HG03095 (cell line): ENCODE measurements at regions not wholly inside any gene's neighbourhood (a gene's known extent, or its start where the extent isn't known, plus 50 kb on each side); places are given as distances from the start of the nearest gene placed in this dataset.
"Not testable (repeated sequence)": the region's sequence is repeated elsewhere in the genome, so short reads cannot be mapped to it uniquely, and the experiment has no call there.

Experiments used
- ATAC-seq: cut with Tn5 transposase; IDR thresholded peaks from one replicate; pipeline ENCODE4 v1.9.1; 2021; ENCODE audit warnings: moderate library complexity; ENCODE audit not compliant: unreplicated experiment

DNA sequence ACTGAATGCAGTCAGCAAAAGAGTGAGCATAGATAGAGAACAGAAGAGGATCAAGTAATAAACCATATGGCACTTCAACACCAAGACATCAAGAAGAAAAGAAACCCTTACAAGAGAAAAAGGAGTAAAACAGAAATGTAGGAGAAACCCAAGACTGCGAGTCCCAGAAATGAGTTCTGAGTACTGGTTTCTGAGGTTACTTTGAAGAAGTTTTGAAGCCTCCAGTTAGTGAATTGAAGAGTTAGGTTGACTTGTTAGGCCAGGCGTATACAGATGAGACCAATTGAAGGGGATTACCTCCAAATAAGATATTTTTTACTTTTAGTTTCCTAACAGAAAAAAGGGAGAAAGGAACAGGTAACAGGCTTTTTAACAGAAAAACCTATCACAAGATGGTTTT is 162.2 kb upstream of the SSTR1 start:
- no peak for ATAC-seq

- ATAC-seq: no peak
Measured at GRCh38 chr14:38046160-38046559, 161.5 kb upstream of the SSTR1 start.

DNA sequence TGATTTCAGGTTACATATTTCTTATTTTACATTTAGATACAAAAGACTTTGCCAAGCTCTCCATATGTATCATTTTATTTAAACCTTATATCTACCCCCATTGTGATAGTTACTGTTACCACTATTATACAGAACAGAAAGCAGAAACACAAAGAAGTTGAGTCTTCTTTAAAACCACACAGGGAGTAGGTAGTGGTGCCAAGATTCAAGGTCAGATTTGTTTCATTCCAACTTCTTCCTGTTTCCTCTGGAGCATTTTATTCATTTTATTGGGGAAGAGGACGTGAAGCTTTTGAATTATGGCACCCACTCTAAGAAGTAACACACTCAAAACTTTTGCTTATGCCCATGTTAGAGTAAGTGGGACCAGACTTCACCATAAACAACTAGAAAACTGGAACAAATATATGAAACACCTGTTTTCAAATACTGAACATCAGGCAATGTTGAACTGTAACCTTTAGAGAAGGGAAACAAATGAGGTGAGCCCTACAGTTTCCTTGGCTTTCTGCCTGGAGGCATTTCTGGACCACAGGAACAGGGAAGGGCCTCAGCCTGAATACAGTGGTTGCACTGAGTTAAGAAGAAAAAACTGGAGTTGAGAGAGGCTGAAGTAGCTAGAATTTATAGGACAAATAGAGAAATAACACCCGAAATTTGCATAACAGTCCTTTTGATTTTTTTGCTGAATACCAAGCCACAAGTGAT is 160.4 kb upstream of the SSTR1 start:
- no peak for ATAC-seq

- no peak for ATAC-seq
Measured at GRCh38 chr14:38053666-38054065, 154.0 kb upstream of the SSTR1 start.

DNA sequence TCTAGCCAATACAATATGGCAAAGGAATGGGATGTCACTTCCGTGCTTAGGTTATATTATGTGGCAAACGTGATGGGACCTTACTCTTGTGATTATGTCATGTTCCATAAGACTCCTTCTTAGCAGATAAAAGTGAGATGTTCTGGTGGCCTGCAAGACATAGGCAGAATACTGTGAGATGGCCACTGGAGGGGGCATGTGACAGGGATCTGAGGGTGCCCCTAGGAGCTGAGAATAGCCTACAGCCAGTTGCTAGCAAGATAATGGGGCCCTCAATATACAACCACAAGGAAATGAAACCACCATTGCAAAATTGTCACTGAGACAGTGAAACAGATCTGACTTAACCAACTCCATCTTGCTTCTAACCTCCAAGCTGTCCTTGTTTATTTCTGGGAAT is 151.4 kb upstream of the SSTR1 start:
- no peak for ATAC-seq

- not testable (repeated sequence) for ATAC-seq
Measured at GRCh38 chr14:38062223-38062622, 145.5 kb upstream of the SSTR1 start.

DNA sequence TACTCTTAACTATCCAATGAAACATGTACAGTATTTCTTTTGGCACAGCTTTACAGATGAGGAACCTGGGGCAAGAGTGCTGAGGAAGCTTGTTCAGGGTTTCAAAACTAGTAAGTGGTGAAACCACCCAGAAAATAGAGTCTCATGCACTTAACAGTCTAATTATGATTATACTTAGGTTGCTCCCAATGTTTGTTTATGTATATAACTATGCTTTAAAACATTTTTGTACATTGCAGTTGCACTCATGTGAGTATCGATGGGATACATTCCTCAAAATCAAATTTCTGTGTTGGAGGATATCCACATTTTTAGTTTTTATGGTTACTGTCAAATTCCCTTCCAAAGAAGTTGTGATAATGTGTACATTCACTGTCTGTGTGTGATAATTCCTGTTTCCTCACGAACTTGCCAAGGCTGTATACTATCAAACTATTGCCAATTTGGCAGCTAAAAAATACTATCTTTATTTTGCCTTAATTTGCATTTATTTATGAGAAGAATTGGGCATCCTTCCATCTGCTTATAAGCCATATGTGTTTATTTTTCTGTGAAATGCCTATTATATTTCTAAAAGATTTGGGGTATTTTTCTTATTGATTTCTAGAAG is 143.9 kb upstream of the SSTR1 start:
- ATAC-seq: no peak

DNA sequence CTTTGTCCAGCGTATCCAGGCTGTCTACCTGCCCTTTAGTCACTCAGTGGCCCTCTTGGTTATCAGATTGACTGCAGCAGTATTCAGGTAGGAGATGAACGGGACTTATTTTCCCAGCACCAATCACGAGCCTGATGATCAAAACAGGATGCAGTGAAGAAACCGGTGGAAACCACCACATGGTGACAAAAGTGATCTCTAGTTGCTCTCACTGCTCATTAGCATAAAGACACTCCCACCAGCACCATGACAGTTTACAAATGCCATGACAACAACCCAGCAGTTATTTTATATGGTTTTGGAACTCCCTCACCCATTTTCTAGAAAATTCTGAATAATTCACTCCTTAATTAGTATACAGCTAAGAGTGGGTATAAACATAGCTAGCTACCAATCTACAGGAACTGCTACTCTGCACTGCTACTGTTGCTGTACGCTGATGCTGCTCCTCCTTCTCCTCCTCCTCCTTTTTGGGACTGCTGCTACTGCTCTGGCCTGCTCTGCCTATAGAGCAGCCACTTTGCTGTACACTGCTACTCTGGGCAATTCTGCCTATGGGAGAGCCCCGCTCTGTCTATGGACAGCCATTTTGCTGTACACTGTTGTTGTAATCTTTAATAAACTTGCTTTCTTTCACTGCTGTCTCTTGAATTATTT is 142.5 kb upstream of the SSTR1 start:
- no peak for ATAC-seq

DNA sequence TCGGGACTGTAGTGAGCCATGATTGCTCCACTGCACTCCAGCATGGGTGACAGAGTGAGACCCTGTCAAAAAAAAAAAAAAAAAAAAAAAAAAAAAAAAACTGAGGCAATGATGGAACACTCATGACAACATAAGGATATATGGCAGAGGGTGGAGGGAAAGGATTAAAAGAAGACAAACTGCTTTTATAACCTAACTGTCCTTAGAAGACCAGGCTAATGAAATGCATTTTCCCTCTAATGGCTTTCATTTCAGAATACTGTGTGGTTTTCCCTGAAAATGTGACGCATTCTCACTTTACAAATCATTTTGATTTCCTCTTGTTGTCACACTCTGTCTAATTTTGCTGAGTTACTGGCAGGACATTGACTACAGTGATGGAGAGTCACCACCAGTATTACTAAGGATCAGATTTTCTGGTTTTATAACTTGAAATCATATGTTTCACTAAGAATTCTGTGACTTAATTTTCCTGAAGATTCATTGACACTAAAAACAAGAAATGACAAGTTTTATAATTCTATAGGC is 137.6 kb upstream of the SSTR1 start:
- ATAC-seq: no peak

DNA sequence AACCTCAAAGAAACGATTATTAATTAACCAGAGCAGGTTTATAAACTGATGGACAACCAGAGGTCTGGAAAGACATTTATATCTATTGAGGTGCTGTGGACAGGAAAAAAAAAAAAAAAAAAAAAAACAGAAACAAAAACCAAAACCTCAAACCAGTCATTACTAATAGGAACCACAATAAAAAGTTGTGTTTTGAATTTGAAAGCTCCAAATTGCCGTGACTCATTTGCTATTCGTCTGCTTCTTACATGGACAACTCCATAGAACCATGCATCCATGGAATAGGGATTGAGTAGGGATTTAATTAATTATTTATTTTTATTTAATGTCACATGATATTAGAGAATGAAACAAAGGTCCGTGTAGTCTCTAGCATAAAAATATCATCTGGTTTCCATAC is 134.1 kb upstream of the SSTR1 start:
- ATAC-seq: no peak

- no peak for ATAC-seq
Measured at GRCh38 chr14:38074081-38074480, 133.6 kb upstream of the SSTR1 start.

DNA sequence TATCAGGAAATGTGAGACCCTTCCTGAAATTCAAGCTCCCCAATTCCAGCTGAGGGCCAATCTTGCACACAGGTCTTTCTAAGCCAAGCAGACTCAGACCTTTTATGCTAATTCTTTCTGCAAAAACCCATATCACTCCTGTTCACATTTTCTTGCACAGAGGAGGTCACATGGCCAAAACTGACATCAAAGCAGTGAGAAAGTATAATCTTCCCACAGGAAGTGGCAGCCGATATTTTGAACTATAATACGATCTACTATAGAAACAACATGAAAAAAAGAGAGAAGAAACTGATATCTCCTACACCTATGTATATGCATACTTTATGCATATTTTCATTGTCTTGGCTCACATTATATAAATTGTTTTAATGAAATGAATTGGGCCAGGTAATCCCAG is 132.9 kb upstream of the SSTR1 start:
- no peak for ATAC-seq

GRCh38 chr14:38078393-38078792 is 129.3 kb upstream of the SSTR1 start:
- no peak for ATAC-seq

DNA sequence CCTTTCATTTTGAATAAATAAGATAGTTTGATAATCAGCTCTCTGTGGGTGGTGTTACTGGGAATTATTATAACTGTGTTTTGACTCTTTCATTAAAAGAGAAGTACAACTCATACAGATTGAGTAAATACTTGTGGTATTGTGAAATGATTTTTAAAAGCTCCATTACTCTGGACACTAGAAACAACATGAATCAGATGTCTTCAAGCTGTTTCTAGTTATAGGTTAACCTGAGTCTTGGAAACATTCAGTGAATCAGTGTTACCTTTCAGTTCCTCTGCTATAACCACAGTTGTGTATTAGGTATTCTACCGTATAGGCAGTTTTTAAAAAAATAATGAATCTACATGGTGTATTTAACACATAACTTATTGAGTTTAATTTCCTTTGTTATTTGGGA is 128.4 kb upstream of the SSTR1 start:
- ATAC-seq: no peak

DNA sequence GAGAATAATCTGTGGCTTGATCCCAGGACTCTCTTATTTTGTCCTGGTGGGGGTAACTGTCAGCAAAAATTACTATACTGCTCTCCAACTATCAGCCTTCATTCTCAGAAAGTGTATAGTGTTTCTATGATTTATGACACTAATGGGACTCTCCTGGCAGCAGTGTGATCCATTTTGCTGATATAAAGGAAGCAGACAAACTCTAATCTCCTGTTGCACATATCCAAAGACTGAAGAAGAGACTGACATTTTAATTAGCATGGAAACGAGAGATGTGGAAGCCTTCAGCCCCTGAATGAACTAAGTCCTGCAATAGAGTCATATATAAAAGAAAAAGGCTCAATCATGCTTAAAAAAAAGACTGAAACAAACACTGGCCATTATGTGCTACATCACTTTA is 127.8 kb upstream of the SSTR1 start:
- no peak for ATAC-seq

GRCh38 chr14:38080696-38081095 is 127.0 kb upstream of the SSTR1 start:
- no peak for ATAC-seq

DNA sequence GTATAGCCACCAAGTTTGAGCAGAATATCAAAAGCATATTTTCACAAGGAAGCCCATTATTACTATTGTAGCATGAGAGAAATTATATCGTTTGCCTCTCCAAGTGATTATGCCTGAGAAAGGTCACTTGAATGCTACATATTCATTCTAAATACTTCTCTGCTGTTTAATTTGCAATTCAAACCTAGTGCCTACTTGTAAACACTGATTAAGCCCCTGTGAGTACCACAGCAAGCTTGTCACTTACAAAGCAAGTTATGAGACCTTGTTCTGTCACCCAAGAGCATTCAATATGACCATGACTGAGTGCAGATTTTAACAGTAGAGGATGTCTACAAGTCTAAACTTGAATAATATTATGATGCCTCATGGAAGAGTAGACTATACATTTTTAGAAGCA is 124.7 kb upstream of the SSTR1 start:
- ATAC-seq: no peak

DNA sequence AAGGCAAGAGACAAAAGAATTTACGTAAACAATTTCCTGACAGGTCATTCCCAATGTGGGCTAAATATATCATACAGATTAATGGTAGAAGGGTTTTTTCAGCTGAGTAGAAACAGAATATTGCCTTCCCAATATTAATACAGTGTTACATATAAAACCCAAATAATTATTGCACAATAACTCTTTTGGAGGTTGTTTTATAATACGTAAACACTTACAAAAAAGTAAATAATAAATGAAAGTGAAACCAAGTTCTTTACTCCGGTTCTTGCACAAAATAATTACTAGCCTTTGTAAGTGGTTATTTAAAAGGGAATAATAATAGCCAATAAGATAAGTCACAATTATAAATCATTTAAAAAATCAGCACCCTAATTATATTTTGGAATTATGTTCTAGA is 118.6 kb upstream of the SSTR1 start:
- no peak for ATAC-seq

DNA sequence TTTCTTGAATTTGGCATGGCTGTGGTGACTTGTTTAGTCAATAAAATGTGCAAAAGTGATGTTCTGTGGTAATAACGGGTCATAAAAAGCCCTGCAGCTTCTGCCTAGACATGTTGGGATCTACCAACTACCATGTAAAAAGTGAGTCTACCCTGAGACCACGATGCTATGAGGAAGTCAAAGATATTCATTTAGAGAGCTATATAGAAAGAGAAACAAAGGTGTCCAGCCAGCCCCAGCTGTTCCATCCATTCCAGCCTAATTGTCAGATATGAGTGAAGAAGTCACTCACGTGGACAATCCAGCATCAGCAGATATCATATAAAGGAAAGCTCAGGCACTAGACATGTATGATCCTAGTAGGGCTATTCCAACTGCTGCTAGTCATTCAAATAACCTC is 117.2 kb upstream of the SSTR1 start:
- ATAC-seq: no peak

- no peak for ATAC-seq
Measured at GRCh38 chr14:38098074-38098836, 109.4 kb upstream of the SSTR1 start.

DNA sequence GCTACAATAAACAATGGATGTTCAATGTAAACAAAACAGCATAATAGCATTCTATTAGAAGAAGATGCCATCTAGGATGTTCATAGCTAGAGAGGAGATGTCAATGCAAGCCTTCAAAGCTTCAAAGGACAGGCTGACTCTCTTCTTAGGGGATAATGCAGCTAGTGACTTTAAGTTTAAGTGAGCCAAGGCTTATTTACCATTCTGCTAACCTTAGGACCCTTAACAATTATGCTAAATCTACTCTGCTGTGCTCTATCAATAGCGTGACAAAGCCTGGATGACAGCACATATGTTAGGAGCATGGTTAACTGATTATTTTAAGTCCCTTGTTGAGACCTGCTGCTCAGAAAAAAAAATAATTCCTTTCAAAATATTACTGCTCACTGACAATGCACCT is 106.0 kb upstream of the SSTR1 start:
- ATAC-seq: no peak
